ENCODE measurements at regions not wholly inside any gene's neighbourhood (a gene's known extent, or its start where the extent isn't known, plus 50 kb on each side); places are given as distances from the start of the nearest gene placed in this dataset.

GRCh38 chr12:16939871-16940306 is 333.9 kb upstream of the LMO3 start:
- Mint-ChIP-seq H3K4me1 (ENCODE audit: low read depth) (no peaks in the 10 kb centered on the region), H3K27ac (no peak overlapping the region), H3K27me3 (no peaks in the 10 kb centered on the region), H3K9me3 (ENCODE audit: low read depth) (peaks cover 14% of the 10 kb centered on the region), H3K4me3 (ENCODE audit: low read depth) (no peak overlapping the region), H3K36me3 (ENCODE audit: insufficient read depth) (no peaks in the 10 kb centered on the region)
- TF ChIP-seq, protein P1, sequence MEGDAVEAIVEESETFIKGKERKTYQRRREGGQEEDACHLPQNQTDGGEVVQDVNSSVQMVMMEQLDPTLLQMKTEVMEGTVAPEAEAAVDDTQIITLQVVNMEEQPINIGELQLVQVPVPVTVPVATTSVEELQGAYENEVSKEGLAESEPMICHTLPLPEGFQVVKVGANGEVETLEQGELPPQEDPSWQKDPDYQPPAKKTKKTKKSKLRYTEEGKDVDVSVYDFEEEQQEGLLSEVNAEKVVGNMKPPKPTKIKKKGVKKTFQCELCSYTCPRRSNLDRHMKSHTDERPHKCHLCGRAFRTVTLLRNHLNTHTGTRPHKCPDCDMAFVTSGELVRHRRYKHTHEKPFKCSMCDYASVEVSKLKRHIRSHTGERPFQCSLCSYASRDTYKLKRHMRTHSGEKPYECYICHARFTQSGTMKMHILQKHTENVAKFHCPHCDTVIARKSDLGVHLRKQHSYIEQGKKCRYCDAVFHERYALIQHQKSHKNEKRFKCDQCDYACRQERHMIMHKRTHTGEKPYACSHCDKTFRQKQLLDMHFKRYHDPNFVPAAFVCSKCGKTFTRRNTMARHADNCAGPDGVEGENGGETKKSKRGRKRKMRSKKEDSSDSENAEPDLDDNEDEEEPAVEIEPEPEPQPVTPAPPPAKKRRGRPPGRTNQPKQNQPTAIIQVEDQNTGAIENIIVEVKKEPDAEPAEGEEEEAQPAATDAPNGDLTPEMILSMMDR (IDR thresholded peaks at IDR 0.05; ENCODE audit: unreplicated experiment): peak; percentile 84
- DNase-seq (ENCODE audit: low spot score, unreplicated experiment): no peak

GRCh38 chr12:16927259-16927658 is 321.3 kb upstream of the LMO3 start:
- no peaks in the 10 kb centered on the region for H3K36me3 Mint-ChIP-seq (ENCODE audit: insufficient read depth)
- DNase-seq (ENCODE audit: low spot score, unreplicated experiment): no peak
- no peaks in the 10 kb centered on the region for H3K27me3 Mint-ChIP-seq
- no peaks in the 10 kb centered on the region for H3K4me1 Mint-ChIP-seq (ENCODE audit: low read depth)
- peaks cover 19% of the 10 kb centered on the region for H3K9me3 Mint-ChIP-seq (ENCODE audit: low read depth)
- no peak overlapping the region for H3K4me3 Mint-ChIP-seq (ENCODE audit: low read depth)
- TF ChIP-seq, protein P1 (IDR thresholded peaks at IDR 0.05; ENCODE audit: unreplicated experiment): no peak
- H3K27ac Mint-ChIP-seq: no peak overlapping the region

DNA sequence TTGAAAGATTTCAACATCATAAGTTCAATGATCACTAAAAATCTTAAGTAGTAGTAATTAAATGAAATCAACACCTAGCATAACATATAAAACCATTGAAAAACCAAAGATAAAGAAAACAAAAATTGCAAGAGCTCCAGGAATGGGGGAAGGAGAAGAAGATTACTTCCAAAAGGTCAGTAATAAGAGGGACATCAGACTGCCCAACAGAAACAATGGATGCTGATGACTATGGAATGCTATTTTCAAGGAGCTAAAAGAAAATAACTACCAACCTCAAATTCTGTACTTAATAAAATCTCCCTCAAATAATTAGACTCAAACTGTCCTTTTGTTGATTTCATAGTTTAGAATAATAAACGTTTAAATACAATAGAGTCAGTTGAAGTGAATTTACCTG is 314.5 kb upstream of the LMO3 start:
- DNase-seq (ENCODE audit: low spot score, unreplicated experiment): no peak
- Mint-ChIP-seq H3K9me3 (ENCODE audit: low read depth) (peaks cover 34% of the 10 kb centered on the region), H3K27me3 (no peaks in the 10 kb centered on the region), H3K4me1 (ENCODE audit: low read depth) (peaks cover 6% of the 10 kb centered on the region), H3K36me3 (ENCODE audit: insufficient read depth) (no peaks in the 10 kb centered on the region), H3K27ac (no peak overlapping the region), H3K4me3 (ENCODE audit: low read depth) (no peak overlapping the region)
- TF ChIP-seq, protein P1 (IDR thresholded peaks at IDR 0.05; ENCODE audit: unreplicated experiment): no peak

DNA sequence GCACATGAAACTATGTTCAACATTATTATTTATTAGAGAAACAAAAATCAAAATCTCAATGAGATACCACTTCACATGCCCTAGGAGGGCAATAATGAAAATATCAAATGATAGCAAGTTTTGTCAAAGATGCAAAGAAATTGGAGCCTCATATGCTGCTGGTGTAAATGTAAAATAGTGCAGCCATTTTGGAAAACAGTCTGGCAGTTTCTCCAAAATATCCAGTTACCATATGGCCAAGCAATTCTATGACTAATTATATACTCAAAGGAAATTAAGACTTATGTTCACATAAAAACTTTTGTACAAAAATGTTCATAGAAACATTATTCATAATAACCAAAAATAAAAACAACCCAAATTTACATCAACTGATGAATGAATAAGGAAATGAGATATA is 313.6 kb upstream of the LMO3 start:
- Mint-ChIP-seq H3K9me3 (ENCODE audit: low read depth) (peaks cover 34% of the 10 kb centered on the region), H3K4me1 (ENCODE audit: low read depth) (peaks cover 6% of the 10 kb centered on the region), H3K36me3 (ENCODE audit: insufficient read depth) (no peaks in the 10 kb centered on the region), H3K27me3 (no peaks in the 10 kb centered on the region), H3K4me3 (ENCODE audit: low read depth) (no peak overlapping the region), H3K27ac (no peak overlapping the region)
- DNase-seq (ENCODE audit: low spot score, unreplicated experiment): no peak
- TF ChIP-seq, protein P1 (IDR thresholded peaks at IDR 0.05; ENCODE audit: unreplicated experiment): no peak

- Mint-ChIP-seq H3K4me3 (ENCODE audit: low read depth) (no peak overlapping the region), H3K9me3 (ENCODE audit: low read depth) (peaks cover 12% of the 10 kb centered on the region), H3K27me3 (no peaks in the 10 kb centered on the region), H3K4me1 (ENCODE audit: low read depth) (peaks cover 6% of the 10 kb centered on the region), H3K36me3 (ENCODE audit: insufficient read depth) (no peaks in the 10 kb centered on the region), H3K27ac (no peak overlapping the region)
- DNase-seq (ENCODE audit: low spot score, unreplicated experiment): no peak
- TF ChIP-seq, protein P1 (IDR thresholded peaks at IDR 0.05; ENCODE audit: unreplicated experiment): no peak
Measured at GRCh38 chr12:16914853-16915252, 308.9 kb upstream of the LMO3 start.

Measured in progenitor cell of endocrine pancreas (in vitro differentiated cells).